Ovary (tissue), 7 donors: ENCODE measurements at regions not wholly inside any gene's neighbourhood (a gene's known extent, or its start where the extent isn't known, plus 50 kb on each side); places are given as distances from the start of the nearest gene placed in this dataset.

Source experiments
- DNase-seq, 5 donors: peaks; one replicate each; pipeline ENCODE4 v3.0.0-alpha.2; 2019 to 2020
- H3K27ac ChIP-seq, 2 donors: fragments of 200-600 bp; one replicate each; pipeline versions ENCODE4 v1.5.1 to v1.8.0; 2019 to 2022
- H3K27me3 ChIP-seq: fragments of 200-600 bp; one replicate; pipeline ENCODE4 v1.8.0; 2022
- H3K36me3 ChIP-seq: fragments of 200-600 bp; sonication (generic); one replicate; pipeline ENCODE4 v1.5.1; 2019
- H3K4me1 ChIP-seq: one replicate; pipeline ENCODE4 v1.8.1; 2013; ENCODE audit warnings: mild to moderate bottlenecking, moderate library complexity; ENCODE audit not compliant: insufficient read depth
- H3K4me3 ChIP-seq: fragments of 200-600 bp; sonication (generic); one replicate; pipeline ENCODE4 v1.5.1; 2017
- H3K9me3 ChIP-seq, 2 donors: fragments of 200-600 bp in 1 of 2; sonication (generic) in 1 of 2; one replicate each; pipeline versions ENCODE4 v1.5.1 to v1.8.1; 2013 to 2019; ENCODE audit warnings: mild to moderate bottlenecking in 1 of 2, moderate library complexity in 1 of 2
- EP300 ChIP-seq: sonication (generic); formaldehyde crosslinking; IDR thresholded peaks from one replicate; pipeline ENCODE4 v1.6.1; 2017; ENCODE audit warnings: antibody characterized with exemption
- POLR2A ChIP-seq: fragments of 450-650 bp; IDR thresholded peaks from one replicate; pipeline ENCODE4 v1.6.1; 2017; ENCODE audit warnings: antibody characterized with exemption, mild to moderate bottlenecking, moderate library complexity
- WGBS, 3 donors: extraction: QIAGEN DNeasy Blood & Tissue Kit in 1 of 3; methylation state at CpG; one replicate each; pipeline versions ENCODE4 v1.1.5 to v1.1.7; 2013 to 2017; 5-methylcytosine and 5-hydroxymethylcytosine counted together
- intact Hi-C, 4 donors: fragments of 100-400 bp; cut with DNase I; formaldehyde crosslinking; loops; one replicate each; pipeline versions ENCODE4 v1.11.0 to v1.15.1; 2022 to 2023
- TF ChIP-seq, protein P1 (sequence below), 3 donors: fragments of 450-650 bp in 2 of 3; fragments of 200-600 bp in 1 of 3; IDR thresholded peaks; one replicate each; pipeline versions ENCODE4 v1.5.1 to v1.8.0; 2016 to 2022; ENCODE audit warnings: antibody characterized with exemption in 3 of 3, mild to moderate bottlenecking in 1 of 3
- donor health status: DM: no; HTN: no; CAD: no; lungs with moderate emphysema.
- donor health status: DM: no; HTN: no; CAD: no.
- donor health status: Bipolar disorder and iron deficiency.
- donor health status: DM: no; HTN: no; CAD: no.
- donor health status: DM: yes; HTN: yes; CAD: no.

DNA sequence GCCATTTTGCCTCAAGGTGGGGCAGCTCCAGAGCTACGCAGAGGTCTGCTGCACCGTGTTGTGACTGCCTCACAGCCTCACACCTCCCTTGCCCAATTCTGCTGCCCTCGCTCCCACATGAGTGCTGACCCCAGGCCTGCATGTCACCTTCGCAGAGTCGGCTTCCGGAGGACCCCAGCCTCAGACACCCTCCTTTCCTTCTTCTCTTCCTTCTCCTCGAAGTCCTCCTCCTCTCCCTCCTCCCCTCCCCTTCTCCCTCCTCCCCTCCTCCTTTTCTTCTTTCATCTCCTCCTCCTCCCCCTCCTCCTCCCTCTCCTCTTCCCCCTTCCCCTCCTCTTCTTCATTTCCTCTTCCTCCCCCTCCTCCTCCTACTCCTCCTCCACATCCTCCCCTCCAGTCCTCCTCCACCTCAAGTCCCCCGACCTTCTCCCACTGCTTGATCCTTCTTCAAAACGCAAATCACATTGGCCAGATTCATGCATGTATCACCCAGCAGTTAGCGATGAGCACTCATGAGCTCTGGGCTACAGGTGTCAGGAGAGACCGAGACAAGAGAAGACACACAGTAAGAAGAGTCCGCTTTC lies 243.8 kb downstream of the RBFOX3 start:
- no peaks in the 10 kb centered on the region for H3K9me3 ChIP-seq
- H3K4me1 ChIP-seq, result no peaks in the 10 kb centered on the region
- no peak for DNase-seq
- TF ChIP-seq, protein P1, sequence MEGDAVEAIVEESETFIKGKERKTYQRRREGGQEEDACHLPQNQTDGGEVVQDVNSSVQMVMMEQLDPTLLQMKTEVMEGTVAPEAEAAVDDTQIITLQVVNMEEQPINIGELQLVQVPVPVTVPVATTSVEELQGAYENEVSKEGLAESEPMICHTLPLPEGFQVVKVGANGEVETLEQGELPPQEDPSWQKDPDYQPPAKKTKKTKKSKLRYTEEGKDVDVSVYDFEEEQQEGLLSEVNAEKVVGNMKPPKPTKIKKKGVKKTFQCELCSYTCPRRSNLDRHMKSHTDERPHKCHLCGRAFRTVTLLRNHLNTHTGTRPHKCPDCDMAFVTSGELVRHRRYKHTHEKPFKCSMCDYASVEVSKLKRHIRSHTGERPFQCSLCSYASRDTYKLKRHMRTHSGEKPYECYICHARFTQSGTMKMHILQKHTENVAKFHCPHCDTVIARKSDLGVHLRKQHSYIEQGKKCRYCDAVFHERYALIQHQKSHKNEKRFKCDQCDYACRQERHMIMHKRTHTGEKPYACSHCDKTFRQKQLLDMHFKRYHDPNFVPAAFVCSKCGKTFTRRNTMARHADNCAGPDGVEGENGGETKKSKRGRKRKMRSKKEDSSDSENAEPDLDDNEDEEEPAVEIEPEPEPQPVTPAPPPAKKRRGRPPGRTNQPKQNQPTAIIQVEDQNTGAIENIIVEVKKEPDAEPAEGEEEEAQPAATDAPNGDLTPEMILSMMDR (IDR thresholded peaks at IDR 0.05), result no peak
- TF ChIP-seq POLR2A, result no peak
- TF ChIP-seq EP300, result no peak
- 47 to 57% (median 51%) methylated on average over 12 of the region's 12 CpGs for WGBS, 3 donors
- no peak overlapping the region for H3K4me3 ChIP-seq
- no peaks in the 10 kb centered on the region for H3K27me3 ChIP-seq
- no peak overlapping the region for H3K27ac ChIP-seq
- intact Hi-C loops, result no loop called here
- no peaks in the 10 kb centered on the region for H3K36me3 ChIP-seq

DNA sequence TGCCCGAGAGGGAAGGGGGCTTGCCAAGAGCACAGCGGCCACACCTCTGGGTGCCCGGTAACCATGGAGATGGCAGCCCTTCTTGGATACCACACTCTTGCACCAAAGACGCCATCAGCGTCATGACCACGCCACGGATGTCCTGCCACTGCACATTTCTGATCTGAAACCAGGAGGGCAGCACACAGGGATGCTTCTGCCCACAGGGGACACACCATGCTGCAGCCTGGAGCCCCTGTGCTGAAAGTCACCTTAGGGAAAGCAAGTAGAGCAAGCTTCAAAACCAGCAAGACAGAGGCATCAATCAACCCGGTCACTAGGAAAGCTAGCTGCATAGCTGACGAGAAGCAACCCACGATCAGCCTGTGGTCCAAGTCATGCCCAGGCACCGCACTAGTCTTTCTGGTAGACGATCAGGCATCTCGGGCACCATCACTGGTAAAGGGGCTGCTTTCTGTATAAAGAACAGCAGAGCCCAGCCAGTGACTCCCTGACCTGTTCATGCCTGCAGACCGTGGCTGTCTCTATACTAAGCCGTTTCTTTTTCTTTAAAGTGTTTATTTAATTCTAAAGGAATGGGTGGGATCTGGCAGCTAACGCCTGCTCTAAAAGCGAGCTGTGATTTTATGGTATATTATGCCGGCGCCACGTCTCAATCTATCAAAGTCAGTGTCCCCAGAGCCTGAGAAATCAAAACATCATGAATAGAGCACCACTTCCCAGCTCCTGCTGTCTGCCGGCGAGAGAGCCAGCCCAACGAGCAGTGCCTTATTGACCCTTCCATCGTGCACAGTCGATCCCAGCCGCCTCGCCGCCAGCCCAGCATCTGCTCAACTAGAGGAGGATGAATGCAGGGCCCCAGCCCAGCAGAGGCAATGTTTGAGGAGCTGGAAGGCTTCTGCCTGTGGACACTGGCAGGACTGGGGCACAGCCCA lies 244.7 kb downstream of the RBFOX3 start:
- Histone ChIP-seq H3K36me3 (no peaks in the 10 kb centered on the region), H3K4me1 (no peaks in the 10 kb centered on the region), H3K27ac (no peak overlapping the region), H3K27me3 (no peaks in the 10 kb centered on the region), H3K4me3 (no peak overlapping the region), H3K9me3 (no peaks in the 10 kb centered on the region)
- TF ChIP-seq EP300, result no peak
- TF ChIP-seq, protein P1 (IDR thresholded peaks at IDR 0.05), result no peak
- no peak for TF ChIP-seq POLR2A
- WGBS, 3 donors, result 28 to 46% (median 32%) methylated on average over 28 of the region's 28 CpGs
- DNase-seq, result no peak
- intact Hi-C loops, result no loop called here

DNA sequence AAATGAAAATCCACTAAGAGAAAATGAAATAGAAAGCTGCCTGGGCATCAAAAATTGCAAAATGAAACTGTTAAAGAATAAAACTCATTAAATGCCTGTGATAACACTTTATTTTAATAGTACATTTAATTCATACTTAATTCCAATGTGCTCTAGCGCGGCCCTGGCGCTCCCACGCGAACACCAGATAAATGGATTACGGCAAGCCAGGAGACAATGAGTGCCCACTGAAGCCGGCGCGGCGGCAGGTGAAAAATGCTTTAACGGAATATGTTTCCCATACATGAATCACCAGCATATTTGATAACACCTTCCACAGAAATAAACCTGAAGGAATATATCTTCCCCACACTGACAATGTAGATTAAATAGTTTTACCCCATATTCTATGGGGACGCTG lies 245.5 kb downstream of the RBFOX3 start:
- Histone ChIP-seq H3K36me3 (no peaks in the 10 kb centered on the region), H3K27me3 (no peaks in the 10 kb centered on the region), H3K27ac (no peak overlapping the region), H3K4me3 (no peak overlapping the region), H3K9me3 (no peaks in the 10 kb centered on the region), H3K4me1 (no peaks in the 10 kb centered on the region)
- TF ChIP-seq, protein P1 (IDR thresholded peaks at IDR 0.05), result no peak
- TF ChIP-seq EP300, result no peak
- TF ChIP-seq POLR2A, result no peak
- DNase-seq, result no peak
- intact Hi-C loops, result no loop called here
- WGBS, 3 donors, result 53 to 60% (median 55%) methylated on average over 12 of the region's 12 CpGs

DNA sequence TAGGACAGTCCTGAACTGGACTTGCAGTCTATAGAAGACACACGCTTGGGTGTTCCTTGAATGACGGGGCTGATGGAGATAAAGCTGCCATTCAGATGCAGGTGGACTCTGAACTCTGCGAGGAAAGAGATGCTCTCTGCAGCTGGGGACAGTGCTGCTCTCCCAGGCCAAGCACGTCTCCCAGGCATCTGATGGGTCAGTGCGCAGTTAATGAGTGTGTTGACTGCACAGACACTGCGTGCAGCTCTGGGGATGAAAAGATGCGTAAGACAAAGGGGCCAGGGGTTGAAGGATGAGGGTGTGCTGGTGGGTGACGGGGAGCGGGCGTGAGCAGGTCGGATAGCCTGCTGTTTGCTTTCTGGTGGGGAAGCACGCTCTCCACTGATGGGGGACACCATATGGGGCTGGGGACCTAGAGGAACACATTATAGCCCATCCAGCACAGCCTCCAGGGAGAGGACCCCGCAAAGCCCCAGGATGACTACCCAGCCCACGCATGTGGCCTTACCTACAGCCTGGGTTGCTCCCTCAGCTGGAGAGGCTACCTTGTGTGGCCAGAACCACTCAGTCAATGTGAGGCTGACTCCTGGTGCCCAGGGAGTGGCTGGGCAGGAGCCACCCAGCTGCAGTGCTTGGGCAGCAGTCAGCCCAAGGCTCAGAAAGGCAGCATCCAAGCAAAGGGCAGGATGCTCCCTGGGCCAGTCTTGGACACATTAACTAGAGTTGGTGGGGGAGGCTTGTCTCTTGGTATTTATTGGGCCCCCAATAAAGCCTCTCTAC lies 246.3 kb downstream of the RBFOX3 start:
- no peak overlapping the region for H3K4me3 ChIP-seq
- no peaks in the 10 kb centered on the region for H3K4me1 ChIP-seq
- no peaks in the 10 kb centered on the region for H3K27me3 ChIP-seq
- WGBS, 3 donors, result 76 to 82% (median 77%) methylated on average over 14 of the region's 14 CpGs
- intact Hi-C loops, result no loop called here
- DNase-seq, result no peak
- no peak overlapping the region for H3K27ac ChIP-seq
- H3K9me3 ChIP-seq, result no peaks in the 10 kb centered on the region
- TF ChIP-seq EP300 (no peak), POLR2A (no peak)
- TF ChIP-seq, protein P1 (IDR thresholded peaks at IDR 0.05), result no peak
- H3K36me3 ChIP-seq, result no peaks in the 10 kb centered on the region
